ENCODE measurements at regions not wholly inside any gene's neighbourhood (a gene's known extent, or its start where the extent isn't known, plus 50 kb on each side); places are given as distances from the start of the nearest gene placed in this dataset.

DNA sequence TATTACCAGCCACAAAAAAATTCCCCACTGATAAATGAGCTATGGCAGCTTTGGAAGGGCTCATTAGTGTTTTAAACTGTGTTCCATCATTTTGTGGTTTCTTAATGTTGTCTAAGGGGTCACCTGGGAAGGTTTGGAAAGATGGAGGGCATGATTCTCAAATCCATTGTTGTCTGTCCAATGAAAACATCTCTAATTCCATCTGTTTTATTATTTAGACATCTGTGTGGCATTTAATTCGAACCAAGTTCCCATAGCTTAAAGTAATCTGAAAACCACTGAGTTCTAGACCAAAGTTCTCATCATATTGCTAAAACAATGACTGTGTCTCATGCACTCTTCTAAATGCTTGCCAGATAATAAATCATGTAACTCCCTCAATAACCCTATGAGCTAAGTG lies 103.8 kb upstream of the PPP3CA start:
- TF ChIP-seq, protein P1, sequence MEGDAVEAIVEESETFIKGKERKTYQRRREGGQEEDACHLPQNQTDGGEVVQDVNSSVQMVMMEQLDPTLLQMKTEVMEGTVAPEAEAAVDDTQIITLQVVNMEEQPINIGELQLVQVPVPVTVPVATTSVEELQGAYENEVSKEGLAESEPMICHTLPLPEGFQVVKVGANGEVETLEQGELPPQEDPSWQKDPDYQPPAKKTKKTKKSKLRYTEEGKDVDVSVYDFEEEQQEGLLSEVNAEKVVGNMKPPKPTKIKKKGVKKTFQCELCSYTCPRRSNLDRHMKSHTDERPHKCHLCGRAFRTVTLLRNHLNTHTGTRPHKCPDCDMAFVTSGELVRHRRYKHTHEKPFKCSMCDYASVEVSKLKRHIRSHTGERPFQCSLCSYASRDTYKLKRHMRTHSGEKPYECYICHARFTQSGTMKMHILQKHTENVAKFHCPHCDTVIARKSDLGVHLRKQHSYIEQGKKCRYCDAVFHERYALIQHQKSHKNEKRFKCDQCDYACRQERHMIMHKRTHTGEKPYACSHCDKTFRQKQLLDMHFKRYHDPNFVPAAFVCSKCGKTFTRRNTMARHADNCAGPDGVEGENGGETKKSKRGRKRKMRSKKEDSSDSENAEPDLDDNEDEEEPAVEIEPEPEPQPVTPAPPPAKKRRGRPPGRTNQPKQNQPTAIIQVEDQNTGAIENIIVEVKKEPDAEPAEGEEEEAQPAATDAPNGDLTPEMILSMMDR (IDR thresholded peaks at IDR 0.05) = no peak
- no peak for TF ChIP-seq POLR2A (IDR thresholded peaks at IDR 0.05)
- Histone ChIP-seq H3K9me3 (no peaks in the 10 kb centered on the region), H3K27me3 (no peaks in the 10 kb centered on the region), H3K36me3 (no peaks in the 10 kb centered on the region), H3K4me3 (no peak overlapping the region), H3K4me1 (no peaks in the 10 kb centered on the region), H3K27ac (no peak overlapping the region)
- intact Hi-C loops (cut with DNase I; ENCODE audit: low total_unique reads) = no loop called here
- no peak for DNase-seq

DNA sequence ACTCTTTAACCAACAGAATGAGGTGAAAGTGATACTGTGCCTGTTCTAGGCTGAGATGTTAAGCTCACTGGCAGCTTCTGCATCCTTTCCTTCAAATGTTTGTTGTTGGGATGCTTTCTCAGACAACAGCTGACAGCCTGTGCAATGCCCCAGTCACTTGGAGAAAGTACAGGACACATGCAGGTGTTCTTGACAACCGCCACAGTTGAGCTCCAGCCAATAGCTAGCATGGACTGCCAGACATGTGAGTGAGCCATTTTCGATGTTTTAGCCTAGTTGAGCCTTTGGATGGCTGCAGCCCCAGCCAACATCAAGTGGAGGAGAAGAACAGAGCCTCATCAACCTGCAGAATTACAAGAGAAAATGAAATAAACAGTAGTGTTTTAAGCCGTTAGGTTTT lies 94.1 kb upstream of the PPP3CA start:
- DNase-seq = no peak
- Histone ChIP-seq H3K27me3 (no peaks in the 10 kb centered on the region), H3K9me3 (no peaks in the 10 kb centered on the region), H3K27ac (no peak overlapping the region), H3K4me1 (no peaks in the 10 kb centered on the region), H3K36me3 (no peaks in the 10 kb centered on the region), H3K4me3 (no peak overlapping the region)
- TF ChIP-seq POLR2A (IDR thresholded peaks at IDR 0.05) = no peak
- TF ChIP-seq, protein P1 (IDR thresholded peaks at IDR 0.05) = no peak
- intact Hi-C loops (cut with DNase I; ENCODE audit: low total_unique reads) = no loop called here

DNA sequence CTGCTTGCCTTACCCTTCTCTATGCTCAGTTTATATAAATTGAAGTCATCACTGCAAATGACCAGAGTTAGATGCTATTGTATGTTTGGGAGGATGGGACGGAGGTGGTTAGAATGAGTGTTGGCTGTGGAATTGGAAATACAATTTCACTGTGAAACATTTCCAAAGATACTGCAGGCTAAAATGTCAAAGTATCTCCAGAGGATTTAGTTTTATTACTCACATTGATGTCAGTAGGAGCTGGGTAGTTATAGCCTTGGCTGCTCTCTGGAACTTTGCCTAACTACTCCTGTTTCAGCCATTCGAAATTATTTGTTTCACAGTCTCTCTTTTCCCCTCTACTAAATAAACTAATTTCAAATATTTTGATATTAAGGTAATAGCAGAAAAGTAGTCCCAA lies 92.6 kb upstream of the PPP3CA start:
- H3K4me3 ChIP-seq = no peak overlapping the region
- intact Hi-C loops (cut with DNase I; ENCODE audit: low total_unique reads) = no loop called here
- no peaks in the 10 kb centered on the region for H3K27me3 ChIP-seq
- no peaks in the 10 kb centered on the region for H3K9me3 ChIP-seq
- H3K4me1 ChIP-seq = no peaks in the 10 kb centered on the region
- no peak for TF ChIP-seq POLR2A (IDR thresholded peaks at IDR 0.05)
- TF ChIP-seq, protein P1 (IDR thresholded peaks at IDR 0.05) = no peak
- DNase-seq = no peak
- H3K36me3 ChIP-seq = no peaks in the 10 kb centered on the region
- no peak overlapping the region for H3K27ac ChIP-seq

DNA sequence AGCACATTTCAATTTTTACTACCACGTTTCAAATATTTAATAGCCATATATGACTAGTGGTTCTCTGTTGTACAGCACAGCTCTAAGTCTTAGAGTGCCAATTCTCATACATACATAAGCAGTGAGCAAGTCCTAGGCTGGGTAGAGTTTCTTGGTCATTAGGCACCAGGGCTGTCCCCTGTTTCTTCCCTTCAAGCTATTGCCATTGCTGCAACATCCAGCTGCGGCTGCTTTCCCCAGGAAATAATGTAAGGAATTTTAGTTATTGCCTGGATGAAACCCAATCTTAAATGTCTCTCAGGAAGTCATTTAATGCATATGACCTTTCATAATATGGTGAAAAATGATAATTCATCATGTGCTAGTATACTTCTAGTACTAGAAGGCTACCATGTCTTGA lies 74.1 kb upstream of the PPP3CA start:
- Histone ChIP-seq H3K9me3 (no peaks in the 10 kb centered on the region), H3K4me3 (no peak overlapping the region), H3K36me3 (no peaks in the 10 kb centered on the region), H3K4me1 (no peaks in the 10 kb centered on the region), H3K27me3 (no peaks in the 10 kb centered on the region), H3K27ac (no peak overlapping the region)
- TF ChIP-seq, protein P1 (IDR thresholded peaks at IDR 0.05) = no peak
- no peak for TF ChIP-seq POLR2A (IDR thresholded peaks at IDR 0.05)
- no peak for DNase-seq
- intact Hi-C loops (cut with DNase I; ENCODE audit: low total_unique reads) = no loop called here

DNA sequence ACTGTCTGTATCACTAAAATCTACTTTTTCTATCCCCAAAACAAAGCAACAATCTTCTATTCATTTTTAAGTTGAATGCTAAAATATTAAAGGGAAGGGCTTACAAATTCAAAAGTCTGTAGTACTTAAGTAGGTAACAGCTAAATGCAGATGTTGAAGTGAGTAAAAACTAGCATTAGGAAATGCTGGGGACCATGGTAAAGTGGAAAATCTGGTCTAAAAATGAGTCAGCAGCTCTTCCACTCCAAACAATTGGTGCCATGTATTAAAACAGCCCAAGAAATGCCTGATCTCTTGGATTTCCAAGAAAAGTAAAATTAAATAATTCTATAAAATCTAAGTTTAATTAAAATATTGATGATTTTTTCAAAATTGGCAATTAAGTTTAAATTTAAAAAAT lies 73.3 kb upstream of the PPP3CA start:
- TF ChIP-seq, protein P1 (IDR thresholded peaks at IDR 0.05) = no peak
- no peak for TF ChIP-seq POLR2A (IDR thresholded peaks at IDR 0.05)
- Histone ChIP-seq H3K27me3 (no peaks in the 10 kb centered on the region), H3K27ac (no peak overlapping the region), H3K36me3 (no peaks in the 10 kb centered on the region), H3K4me1 (no peaks in the 10 kb centered on the region), H3K4me3 (no peak overlapping the region), H3K9me3 (no peaks in the 10 kb centered on the region)
- intact Hi-C loops (cut with DNase I; ENCODE audit: low total_unique reads) = no loop called here
- DNase-seq = no peak
